ENCODE measurements at regions not wholly inside any gene's neighbourhood (a gene's known extent, or its start where the extent isn't known, plus 50 kb on each side); places are given as distances from the start of the nearest gene placed in this dataset.

DNA sequence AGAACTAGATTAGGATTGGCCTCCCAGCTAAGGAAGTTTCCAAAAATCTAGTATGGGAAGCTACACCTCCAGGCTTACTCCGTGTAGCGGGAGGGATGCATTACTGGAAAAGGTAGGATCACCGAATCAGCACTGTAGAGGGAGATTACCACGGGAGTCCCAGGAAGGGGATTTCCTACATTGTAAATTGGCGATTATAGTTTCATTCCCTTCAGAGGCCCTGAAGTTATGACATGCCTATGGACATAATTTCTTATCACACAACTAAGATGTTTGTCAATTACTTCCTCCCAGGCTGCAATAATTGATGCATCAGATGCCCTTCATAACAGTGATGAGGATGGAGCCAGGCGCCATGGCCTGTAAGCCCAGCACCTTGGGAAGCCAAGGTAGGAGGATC, 71.2 kb upstream of the NR4A3 start:
- TF ChIP-seq POLR2A (IDR thresholded peaks at IDR 0.05; ENCODE audit: control extremely low read depth in 1 of 2, low read depth in 2 of 2, low read length in 2 of 2) = no peak
- no peak for TF ChIP-seq CBX5 (IDR thresholded peaks at IDR 0.05; ENCODE audit: low read depth, low read length)
- TF ChIP-seq, protein P1, sequence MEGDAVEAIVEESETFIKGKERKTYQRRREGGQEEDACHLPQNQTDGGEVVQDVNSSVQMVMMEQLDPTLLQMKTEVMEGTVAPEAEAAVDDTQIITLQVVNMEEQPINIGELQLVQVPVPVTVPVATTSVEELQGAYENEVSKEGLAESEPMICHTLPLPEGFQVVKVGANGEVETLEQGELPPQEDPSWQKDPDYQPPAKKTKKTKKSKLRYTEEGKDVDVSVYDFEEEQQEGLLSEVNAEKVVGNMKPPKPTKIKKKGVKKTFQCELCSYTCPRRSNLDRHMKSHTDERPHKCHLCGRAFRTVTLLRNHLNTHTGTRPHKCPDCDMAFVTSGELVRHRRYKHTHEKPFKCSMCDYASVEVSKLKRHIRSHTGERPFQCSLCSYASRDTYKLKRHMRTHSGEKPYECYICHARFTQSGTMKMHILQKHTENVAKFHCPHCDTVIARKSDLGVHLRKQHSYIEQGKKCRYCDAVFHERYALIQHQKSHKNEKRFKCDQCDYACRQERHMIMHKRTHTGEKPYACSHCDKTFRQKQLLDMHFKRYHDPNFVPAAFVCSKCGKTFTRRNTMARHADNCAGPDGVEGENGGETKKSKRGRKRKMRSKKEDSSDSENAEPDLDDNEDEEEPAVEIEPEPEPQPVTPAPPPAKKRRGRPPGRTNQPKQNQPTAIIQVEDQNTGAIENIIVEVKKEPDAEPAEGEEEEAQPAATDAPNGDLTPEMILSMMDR (IDR thresholded peaks at IDR 0.05; ENCODE audit: control extremely low read depth in 1 of 3, insufficient read depth in 1 of 3, low read depth in 1 of 3, low read length in 3 of 3) = no peak
- no peak for TF ChIP-seq POLR2AphosphoS5 (IDR thresholded peaks at IDR 0.05; ENCODE audit: low read depth, low read length)
